HG02678 (cell line): ENCODE measurements at regions not wholly inside any gene's neighbourhood (a gene's known extent, or its start where the extent isn't known, plus 50 kb on each side); places are given as distances from the start of the nearest gene placed in this dataset.
"Not testable (repeated sequence)": the region's sequence is repeated elsewhere in the genome, so short reads cannot be mapped to it uniquely, and the experiment has no call there.

Experiments used
- ATAC-seq: cut with Tn5 transposase; IDR thresholded peaks from one replicate; pipeline ENCODE4 v1.9.1; 2021; ENCODE audit warnings: mild to moderate bottlenecking, moderate library complexity; ENCODE audit not compliant: unreplicated experiment

GRCh38 chr2:111420074-111420473 lies 299.4 kb downstream of the BCL2L11 start:
- ATAC-seq: not testable (repeated sequence)

DNA sequence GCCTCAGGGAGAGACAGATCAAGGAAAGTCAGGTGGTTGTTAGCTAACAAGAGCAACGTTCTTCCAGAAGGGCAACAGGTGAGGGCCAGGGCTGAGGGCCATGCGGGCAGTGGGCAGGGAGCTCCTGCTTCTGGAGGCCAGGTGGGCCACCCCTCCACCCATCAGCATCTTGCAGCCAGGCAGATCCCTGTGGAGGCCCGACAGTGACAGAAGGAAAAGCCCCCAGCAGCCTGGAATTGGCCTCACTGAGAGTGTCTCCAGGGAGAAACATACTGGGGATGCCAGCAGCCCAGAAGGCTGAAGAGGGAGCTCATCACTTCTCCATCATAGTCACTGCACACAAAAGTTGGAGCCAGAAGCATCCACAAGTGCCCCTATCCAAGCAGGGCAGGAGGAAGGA lies 300.1 kb downstream of the BCL2L11 start:
- ATAC-seq: not testable (repeated sequence)

GRCh38 chr2:111421949-111422348 lies 301.2 kb downstream of the BCL2L11 start:
- not testable (repeated sequence) for ATAC-seq

- ATAC-seq: not testable (repeated sequence)
Measured at GRCh38 chr2:111422562-111422961, 301.8 kb downstream of the BCL2L11 start.

GRCh38 chr2:111423184-111423583 lies 302.5 kb downstream of the BCL2L11 start:
- not testable (repeated sequence) for ATAC-seq

GRCh38 chr2:111424176-111424575 lies 303.5 kb downstream of the BCL2L11 start:
- ATAC-seq: not testable (repeated sequence)

- peak; percentile 59 for ATAC-seq
Measured at GRCh38 chr2:111424851-111425309, 304.2 kb downstream of the BCL2L11 start.

DNA sequence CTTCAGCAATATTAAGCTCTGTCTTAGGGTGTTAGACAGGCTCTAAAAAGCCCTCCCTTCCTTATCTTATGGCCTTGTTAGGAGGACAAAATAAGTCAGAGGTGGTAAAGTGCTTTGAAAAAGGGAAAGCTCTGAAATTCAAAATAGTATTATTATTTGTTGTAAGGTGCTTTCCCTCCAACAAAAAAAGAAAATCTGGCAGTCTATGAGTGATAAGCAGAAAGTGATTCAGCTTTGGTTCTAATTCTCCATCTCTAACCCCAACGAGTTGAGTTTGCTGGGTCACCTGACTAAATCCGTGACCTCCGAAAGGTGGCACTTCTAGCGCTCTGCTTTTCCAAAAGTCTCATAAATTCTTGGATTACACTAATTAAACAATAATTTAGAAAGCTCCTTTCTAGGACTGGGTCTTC lies 305.1 kb downstream of the BCL2L11 start:
- not testable (repeated sequence) for ATAC-seq

GRCh38 chr2:111427346-111427745 lies 306.6 kb downstream of the BCL2L11 start:
- ATAC-seq: not testable (repeated sequence)

GRCh38 chr2:111428915-111429314 lies 308.2 kb downstream of the BCL2L11 start:
- ATAC-seq: not testable (repeated sequence)

DNA sequence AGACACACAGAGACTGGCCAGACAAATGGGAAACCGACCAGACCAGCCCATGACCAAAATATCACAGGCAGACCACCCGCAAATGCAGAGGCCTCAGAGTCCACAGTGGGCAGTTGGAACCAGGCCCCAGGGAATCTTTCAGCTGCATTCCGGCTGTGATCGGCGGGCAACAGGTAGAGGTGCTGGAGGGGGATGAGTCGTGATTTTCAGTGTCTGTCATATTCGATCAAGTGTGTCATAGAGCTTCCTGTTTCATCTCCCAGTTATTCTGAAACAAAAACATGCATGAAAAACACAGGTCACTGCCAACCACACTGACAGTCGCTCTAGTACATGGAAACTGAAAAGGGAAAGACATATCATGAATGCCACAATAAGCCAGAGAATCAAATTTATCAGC lies 308.6 kb downstream of the BCL2L11 start:
- peak; percentile 40 for ATAC-seq

- ATAC-seq: peak; percentile 69
Measured at GRCh38 chr2:111430817-111431661, 310.3 kb downstream of the BCL2L11 start.

- ATAC-seq: not testable (repeated sequence)
Measured at GRCh38 chr2:111432423-111432822, 311.7 kb downstream of the BCL2L11 start.

DNA sequence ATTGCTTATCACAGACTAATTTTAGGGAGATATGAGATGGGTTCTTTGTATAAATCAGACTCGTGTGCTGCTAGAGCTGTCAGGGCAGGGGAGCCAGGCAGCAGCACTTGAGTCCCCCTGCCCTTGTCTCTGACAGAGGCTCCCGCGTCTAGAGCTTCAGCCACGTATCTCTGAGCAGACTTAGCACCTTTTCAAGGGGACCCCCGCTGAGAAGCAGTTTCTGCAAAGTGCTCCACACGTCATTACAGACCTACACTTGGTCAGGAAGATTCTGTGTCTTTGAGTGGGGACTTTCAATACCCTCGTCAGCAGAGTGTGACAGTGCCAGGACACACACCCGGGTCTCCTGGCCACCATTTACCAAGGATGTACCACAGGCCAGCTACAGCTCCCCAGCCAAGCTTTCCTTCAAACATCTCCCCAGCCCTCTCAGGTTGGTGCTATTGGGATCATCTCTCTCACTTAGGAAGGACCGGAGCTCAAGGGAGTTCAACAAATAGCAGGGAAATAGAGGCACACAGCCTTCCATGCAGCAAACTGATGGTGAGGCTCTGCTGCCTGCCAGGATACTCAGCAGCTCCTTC lies 312.3 kb downstream of the BCL2L11 start:
- ATAC-seq: not testable (repeated sequence)

DNA sequence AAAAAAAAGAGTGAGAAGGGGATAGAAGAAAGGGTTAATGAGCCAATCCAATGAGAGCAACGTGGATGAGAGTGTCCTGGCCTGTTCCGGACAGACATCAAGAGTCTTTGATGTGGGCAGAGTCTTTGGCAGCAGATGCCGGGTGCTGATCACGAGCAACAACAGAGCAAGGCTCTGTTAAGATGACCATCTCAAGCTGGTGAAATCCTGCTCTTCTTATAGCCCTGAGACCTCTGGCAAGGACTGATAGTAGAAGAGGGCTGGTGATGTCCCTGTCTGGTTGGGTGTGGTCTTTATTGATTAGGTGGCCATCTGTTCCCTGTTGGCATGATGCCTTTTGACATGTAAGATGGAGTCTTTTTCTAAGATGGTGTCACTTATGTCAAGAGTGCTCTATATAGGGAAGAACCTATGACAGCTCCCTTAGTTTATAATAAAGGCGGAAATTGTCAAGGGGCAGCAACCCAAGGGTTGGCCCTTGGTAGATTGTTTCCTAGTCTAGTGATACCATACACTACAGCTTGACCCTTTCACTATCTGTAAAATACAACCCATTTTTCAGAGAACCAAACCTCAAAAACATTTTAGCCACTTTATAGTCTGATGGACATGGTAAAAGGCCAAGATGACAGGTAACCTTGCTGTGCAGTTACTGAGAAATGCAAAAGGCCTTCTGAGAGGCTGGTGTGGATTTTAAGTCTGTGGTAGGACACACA lies 313.3 kb downstream of the BCL2L11 start:
- not testable (repeated sequence) for ATAC-seq

- not testable (repeated sequence) for ATAC-seq
Measured at GRCh38 chr2:111434608-111434939, 313.9 kb downstream of the BCL2L11 start.

DNA sequence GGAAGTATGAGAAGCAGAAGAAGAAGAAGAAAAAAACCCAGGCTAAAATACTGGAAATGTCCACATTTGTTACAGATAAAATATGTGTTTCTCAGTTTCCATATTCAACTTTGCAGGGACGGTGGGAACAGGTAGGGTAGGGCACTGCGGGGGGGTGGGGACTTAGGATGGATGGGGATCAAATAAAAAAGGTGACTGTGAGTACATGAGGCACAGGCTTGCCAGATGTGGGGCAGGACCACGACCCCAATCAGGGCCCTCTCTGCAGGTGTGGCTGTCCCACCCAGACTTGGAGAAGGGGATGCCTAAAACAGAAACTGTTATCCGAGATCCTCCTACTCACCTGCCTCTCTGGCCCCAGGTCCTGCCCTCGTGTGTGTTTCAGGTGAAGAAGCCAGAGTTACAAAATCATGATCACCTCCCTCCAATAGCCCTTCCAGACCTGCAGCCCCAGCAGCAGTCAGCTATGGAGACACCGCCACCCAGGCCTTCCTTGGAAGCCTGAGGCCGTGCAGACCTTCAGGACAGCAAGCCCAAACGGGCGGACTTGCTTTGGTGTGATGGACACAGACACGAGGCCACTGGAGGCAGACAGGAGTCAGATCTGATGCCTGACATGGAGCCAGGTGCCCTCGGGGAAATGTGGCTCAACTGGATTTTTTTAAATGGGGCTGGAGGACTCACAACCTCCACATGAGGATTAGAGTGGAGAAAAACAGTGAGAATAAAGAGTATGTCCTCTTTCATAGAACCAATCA lies 315.0 kb downstream of the BCL2L11 start:
- not testable (repeated sequence) for ATAC-seq

DNA sequence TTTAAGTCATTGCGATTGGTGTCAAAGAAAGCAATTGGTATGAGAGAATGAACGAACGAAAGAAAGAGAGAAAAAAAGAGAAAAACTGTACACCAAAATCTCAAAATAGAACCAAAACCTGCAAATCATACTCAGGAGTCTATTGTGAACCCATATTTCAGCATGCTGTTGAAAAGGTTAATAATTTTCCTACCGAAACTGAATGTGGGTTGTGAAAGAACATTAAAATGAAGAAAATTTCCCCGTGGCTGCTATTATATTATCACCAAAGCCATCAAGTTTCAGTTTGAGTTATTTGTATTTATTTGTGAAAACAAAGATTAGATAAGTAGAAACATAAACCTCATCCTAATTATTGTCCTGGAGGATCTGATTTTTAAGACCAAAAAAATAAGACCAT lies 315.7 kb downstream of the BCL2L11 start:
- ATAC-seq: peak; percentile 66

GRCh38 chr2:111437288-111437990 lies 316.7 kb downstream of the BCL2L11 start:
- ATAC-seq: not testable (repeated sequence)

DNA sequence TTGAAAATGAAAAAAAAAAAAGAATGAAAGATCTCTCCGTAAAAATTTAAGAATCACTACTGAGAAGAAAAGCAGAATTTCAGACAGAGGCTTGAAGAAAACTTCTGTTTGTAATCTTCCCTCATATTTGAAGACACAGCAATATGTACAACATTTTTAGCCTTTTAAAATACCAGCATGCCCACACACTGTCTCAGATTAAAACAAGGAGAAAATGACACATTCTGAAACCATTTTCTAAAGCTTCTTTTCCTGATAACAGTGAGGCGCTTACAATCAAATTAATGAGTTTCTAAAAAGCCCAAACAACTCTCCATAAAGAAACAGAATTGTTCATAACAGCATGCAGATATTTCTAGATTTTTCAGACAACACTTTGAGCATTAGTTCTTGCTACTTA lies 317.4 kb downstream of the BCL2L11 start:
- ATAC-seq: not testable (repeated sequence)
